GM13976 (cell line): ENCODE measurements at regions not wholly inside any gene's neighbourhood (a gene's known extent, or its start where the extent isn't known, plus 50 kb on each side); places are given as distances from the start of the nearest gene placed in this dataset.

Experiments used
- DNase-seq: peaks from one replicate; pipeline ENCODE4 v3.0.0; 2012; ENCODE audit warnings: low spot score
- CTCF ChIP-seq: IDR thresholded peaks from 2 replicates; pipeline ENCODE4 v1.5.1; 2012; ENCODE audit warnings: borderline replicate concordance, mild to moderate bottlenecking; ENCODE audit not compliant: insufficient read depth; ENCODE audit errors: extremely low read depth, missing control alignments, control extremely low read depth
- in situ Hi-C: fragments of 300-500 bp; cut with MboI; formaldehyde crosslinking; loops from one replicate; pipeline ENCODE4 v1.12.0; 2022; ENCODE audit warnings: low sequenced_read_pairs, mixed read lengths, inconsistent platforms; ENCODE audit not compliant: unreplicated experiment

- no peak for TF ChIP-seq CTCF
- DNase-seq, result no peak
- in situ Hi-C loops, result no loop called here
These were observed 155.4 kb upstream of the ANKH start for GRCh38 chr5:15026944-15027343.

GRCh38 chr5:15026011-15026893 lies 154.7 kb upstream of the ANKH start:
- no peak for TF ChIP-seq CTCF
- no peak for DNase-seq
- in situ Hi-C loops, result no loop called here

GRCh38 chr5:15023846-15024245 lies 152.3 kb upstream of the ANKH start:
- no peak for DNase-seq
- in situ Hi-C loops, result no loop called here
- no peak for TF ChIP-seq CTCF

- TF ChIP-seq CTCF, result no peak
- DNase-seq, result no peak
- in situ Hi-C loops, result no loop called here
These were observed 151.7 kb upstream of the ANKH start for GRCh38 chr5:15023266-15023665.

GRCh38 chr5:15021266-15022046 lies 149.9 kb upstream of the ANKH start:
- in situ Hi-C loops, result no loop called here
- no peak for DNase-seq
- no peak for TF ChIP-seq CTCF

GRCh38 chr5:15020736-15021135 lies 149.2 kb upstream of the ANKH start:
- in situ Hi-C loops, result no loop called here
- no peak for TF ChIP-seq CTCF
- DNase-seq, result no peak
